WTC11 (cell line): ENCODE measurements at regions not wholly inside any gene's neighbourhood (a gene's known extent, or its start where the extent isn't known, plus 50 kb on each side); places are given as distances from the start of the nearest gene placed in this dataset.

Source experiments
- ATAC-seq: fragments of 200-7000 bp; cut with Tn5 transposase; 2 replicates; pipeline ENCODE4 v1.10.0; 2021; ENCODE audit warnings: mild to moderate bottlenecking, moderate library complexity
- CTCF ChIA-PET: fragments of 300-600 bp; sonication (Branson Sonifier 250); formaldehyde crosslinking; loops from one replicate; lab custom pipeline; 2021; ENCODE audit warnings: antibody characterized with exemption; lab: Charles Lee
- POLR2A ChIA-PET: fragments of 350-600 bp; sonication (Branson Sonifier 250); formaldehyde crosslinking; loops from one replicate; lab custom pipeline; 2021; ENCODE audit warnings: antibody characterized with exemption; lab: Charles Lee
- DNase-seq: peaks from one replicate; pipeline ENCODE4 v3.0.0; 2021; ENCODE audit warnings: low spot score
- H3K27ac Mint-ChIP-seq: 2 replicates; pipeline ENCODE4 v1.8.0; 2021; ENCODE audit warnings: mixed read lengths
- H3K27me3 Mint-ChIP-seq: 2 replicates; pipeline ENCODE4 v1.8.0; 2021; ENCODE audit warnings: low read depth, mild to moderate bottlenecking, moderate library complexity, mixed read lengths
- H3K36me3 Mint-ChIP-seq: 2 replicates; pipeline ENCODE4 v1.8.0; 2021; ENCODE audit warnings: mixed read lengths
- H3K4me1 Mint-ChIP-seq: 2 replicates; pipeline ENCODE4 v1.8.0; 2022; ENCODE audit warnings: mixed read lengths
- H3K4me3 Mint-ChIP-seq: 2 replicates; pipeline ENCODE4 v1.8.0; 2021; ENCODE audit warnings: mild to moderate bottlenecking, moderate library complexity, mixed read lengths
- H3K9me3 Mint-ChIP-seq: 2 replicates; pipeline ENCODE4 v1.8.0; 2021; ENCODE audit warnings: mixed read lengths
- ATF1 ChIP-seq: sonication (generic); formaldehyde crosslinking; IDR thresholded peaks from 2 replicates; pipeline ENCODE4 v1.8.1; 2023; ENCODE audit warnings: mild to moderate bottlenecking, moderate library complexity, missing genetic modification reagents
- ATF3 ChIP-seq: sonication (generic); formaldehyde crosslinking; conservative IDR thresholded peaks from 2 replicates; pipeline ENCODE4 v1.8.1; 2022; ENCODE audit warnings: mild to moderate bottlenecking, missing genetic modification reagents
- CREM ChIP-seq: sonication (generic); formaldehyde crosslinking; IDR thresholded peaks from 2 replicates; pipeline ENCODE4 v1.8.1; 2022; ENCODE audit warnings: mild to moderate bottlenecking, missing genetic modification reagents, moderate library complexity
- E2F4 ChIP-seq: sonication (generic); formaldehyde crosslinking; IDR thresholded peaks from 2 replicates; pipeline ENCODE4 v1.8.1; 2022; ENCODE audit warnings: low read depth, mild to moderate bottlenecking, moderate library complexity, missing genetic modification reagents, borderline replicate concordance
- EMX1 ChIP-seq: fragments of 250-450 bp; sonication (Bioruptor Pico); IDR thresholded peaks from 2 replicates; pipeline ENCODE4 v1.8.0; 2021; ENCODE audit warnings: mild to moderate bottlenecking
- FOXK1 ChIP-seq: sonication (generic); formaldehyde crosslinking; IDR thresholded peaks from 2 replicates; pipeline ENCODE4 v1.8.0; 2022; ENCODE audit warnings: mild to moderate bottlenecking, moderate library complexity, missing genetic modification reagents
- FOXP1 ChIP-seq: sonication (generic); formaldehyde crosslinking; IDR thresholded peaks from 2 replicates; pipeline ENCODE4 v1.8.0; 2022; ENCODE audit warnings: missing genetic modification reagents, mild to moderate bottlenecking, moderate library complexity, borderline replicate concordance
- FOXP4 ChIP-seq: sonication (generic); formaldehyde crosslinking; IDR thresholded peaks from 2 replicates; pipeline ENCODE4 v1.8.0; 2022; ENCODE audit warnings: mild to moderate bottlenecking, missing genetic modification reagents
- MLX ChIP-seq: sonication (generic); formaldehyde crosslinking; IDR thresholded peaks from 2 replicates; pipeline ENCODE4 v1.8.1; 2023; ENCODE audit warnings: mild to moderate bottlenecking, missing genetic modification reagents, moderate library complexity
- NR2C2 ChIP-seq: sonication (generic); formaldehyde crosslinking; IDR thresholded peaks from 2 replicates; pipeline ENCODE4 v1.8.0; 2022; ENCODE audit warnings: mild to moderate bottlenecking, missing genetic modification reagents
- SMAD3 ChIP-seq: sonication (generic); formaldehyde crosslinking; IDR thresholded peaks from 2 replicates; pipeline ENCODE4 v1.8.0; 2022; ENCODE audit warnings: missing genetic modification reagents, mild to moderate bottlenecking, borderline replicate concordance
- SOX15 ChIP-seq: fragments of 250-450 bp; sonication (Bioruptor Pico); IDR thresholded peaks from 2 replicates; pipeline ENCODE4 v1.9.0; 2021; ENCODE audit warnings: mild to moderate bottlenecking
- SP1 ChIP-seq: sonication (generic); formaldehyde crosslinking; conservative IDR thresholded peaks from 2 replicates; pipeline ENCODE4 v1.8.1; 2022; ENCODE audit warnings: missing genetic modification reagents
- ZBTB43 ChIP-seq: sonication (generic); formaldehyde crosslinking; IDR thresholded peaks from 2 replicates; pipeline ENCODE4 v1.8.1; 2023; ENCODE audit warnings: mild to moderate bottlenecking, missing genetic modification reagents
- ZNF416 ChIP-seq: fragments of 250-450 bp; sonication (Bioruptor Pico); IDR thresholded peaks from 2 replicates; pipeline ENCODE4 v1.9.0; 2021; ENCODE audit warnings: mild to moderate bottlenecking, inconsistent platforms
- ZNF423 ChIP-seq: fragments of 250-450 bp; sonication (Bioruptor Pico); IDR thresholded peaks from 2 replicates; pipeline ENCODE4 v2.1.2; 2022; ENCODE audit warnings: mild to moderate bottlenecking, moderate library complexity
- ZNF512 ChIP-seq: sonication (generic); formaldehyde crosslinking; IDR thresholded peaks from 2 replicates; pipeline ENCODE4 v1.8.1; 2022; ENCODE audit warnings: missing genetic modification reagents, borderline replicate concordance
- ZNF532 ChIP-seq: fragments of 250-450 bp; sonication (Bioruptor Pico); IDR thresholded peaks from 2 replicates; pipeline ENCODE4 v1.9.0; 2021; ENCODE audit warnings: mild to moderate bottlenecking, borderline replicate concordance

GRCh38 chrX:65600106-65600505, 65.5 kb upstream of the LAS1L start (continued):
- TF ChIP-seq SP1 (CRISPR knock-in tag) (no peak), ATF3 (no peak), SMAD3 (CRISPR knock-in tag) (no peak), ATF1 (no peak), E2F4 (CRISPR knock-in tag) (no peak), FOXP1 (no peak), NR2C2 (no peak)

GRCh38 chrX:65598559-65599147, 64.1 kb upstream of the LAS1L start:
- ChIA-PET CTCF (no interaction called here), POLR2A (no interaction called here)
- H3K4me1 Mint-ChIP-seq, result peaks cover 5% of the 10 kb centered on the region; the same call in 1 of the 2 replicates
- no peak for ATAC-seq
- H3K4me3 Mint-ChIP-seq, result no peak overlapping the region
- peaks cover 7% of the 10 kb centered on the region; the same call in 1 of the 2 replicates for H3K27me3 Mint-ChIP-seq
- no peaks in the 10 kb centered on the region for H3K36me3 Mint-ChIP-seq
- H3K27ac Mint-ChIP-seq, result no peak overlapping the region
- DNase-seq, result no peak
- H3K9me3 Mint-ChIP-seq, result no peaks in the 10 kb centered on the region
- TF ChIP-seq FOXK1 (CRISPR knock-in tag) (no peak), ZNF423 (CRISPR knock-in tag) (no peak), SOX15 (CRISPR knock-in tag) (no peak), FOXP4 (CRISPR knock-in tag) (no peak), E2F4 (CRISPR knock-in tag) (no peak), ZNF416 (CRISPR knock-in tag) (no peak), CREM (CRISPR knock-in tag) (no peak), NR2C2 (no peak)

GRCh38 chrX:65596270-65597034, 61.9 kb upstream of the LAS1L start:
- no peak overlapping the region for H3K4me3 Mint-ChIP-seq
- peaks cover 5% of the 10 kb centered on the region; the same call in 1 of the 2 replicates for H3K4me1 Mint-ChIP-seq
- ATAC-seq, result no peak
- no peak for DNase-seq
- no peaks in the 10 kb centered on the region for H3K36me3 Mint-ChIP-seq
- H3K9me3 Mint-ChIP-seq, result no peaks in the 10 kb centered on the region
- H3K27me3 Mint-ChIP-seq, result peaks cover 7% of the 10 kb centered on the region; the same call in 1 of the 2 replicates
- POLR2A ChIA-PET, result interaction anchor here (0.6 kb wide), 1 partner anchor 169 kb away, joined by 3 read pairs; no protein-coding TSS in a partner anchor
- CTCF ChIA-PET, result interaction anchor here (0.6 to 1.5 kb wide), 6 partner anchors 15 to 167 kb away, joined by 3 to 10 read pairs (median 4); partner anchors contain the start of gene MSN
- H3K27ac Mint-ChIP-seq, result no peak overlapping the region
- TF ChIP-seq ZNF512 (CRISPR knock-in tag) (no peak), ZBTB43 (no peak), MLX (CRISPR knock-in tag) (no peak), SMAD3 (CRISPR knock-in tag) (no peak), EMX1 (CRISPR knock-in tag) (no peak), ZNF532 (CRISPR knock-in tag) (no peak)
